ELF-1 (cell line): ENCODE measurements at regions not wholly inside any gene's neighbourhood (a gene's known extent, or its start where the extent isn't known, plus 50 kb on each side); places are given as distances from the start of the nearest gene placed in this dataset.

ENCODE experiments used
- DNase-seq: peaks from one replicate; pipeline ENCODE4 v3.0.0-alpha.2; 2016; ENCODE audit warnings: low read depth, low spot score

- no peak for DNase-seq
Observed at GRCh38 chr2:126826491-126826890, 72.2 kb upstream of the TEX51 start.

DNA sequence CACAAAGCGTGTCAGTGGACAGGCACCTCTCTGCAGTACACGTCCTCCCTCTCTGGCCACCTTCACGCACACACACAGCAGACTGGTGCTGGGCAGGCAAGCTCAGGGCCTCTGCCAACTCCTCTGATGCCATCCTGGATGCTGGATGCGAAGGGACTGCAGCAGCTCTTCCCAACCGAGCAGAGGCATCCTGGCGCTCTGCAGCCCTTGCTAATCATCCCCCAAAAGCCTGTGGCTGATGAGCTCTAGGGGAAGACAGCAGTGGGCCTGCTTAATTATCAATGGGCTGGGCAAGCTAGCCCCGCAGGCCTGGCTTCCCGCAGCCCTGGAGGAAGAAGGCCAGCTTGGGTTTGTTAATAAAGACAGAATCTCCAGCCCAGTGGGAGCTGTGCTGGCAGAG, 71.3 kb upstream of the TEX51 start:
- DNase-seq = peak; percentile 60

DNA sequence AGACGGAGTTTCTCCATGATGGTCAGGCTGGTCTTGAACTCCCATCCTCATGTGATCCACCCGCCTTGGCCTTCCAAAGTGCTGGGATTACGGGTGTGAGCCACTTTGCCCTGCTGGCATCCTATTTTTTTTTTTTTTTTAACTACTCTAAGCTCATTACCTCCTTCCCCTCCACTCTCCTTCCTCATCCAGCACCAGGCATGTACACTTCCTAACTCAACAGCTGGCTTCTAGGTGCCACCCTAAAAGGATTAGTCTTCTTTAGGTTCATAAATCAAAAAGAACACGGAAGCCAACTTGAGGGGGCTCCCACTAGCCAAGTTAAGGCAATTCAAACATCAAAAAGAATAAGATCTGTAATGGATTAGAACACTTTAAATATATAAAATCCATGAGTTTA, 70.6 kb upstream of the TEX51 start:
- DNase-seq = no peak

DNA sequence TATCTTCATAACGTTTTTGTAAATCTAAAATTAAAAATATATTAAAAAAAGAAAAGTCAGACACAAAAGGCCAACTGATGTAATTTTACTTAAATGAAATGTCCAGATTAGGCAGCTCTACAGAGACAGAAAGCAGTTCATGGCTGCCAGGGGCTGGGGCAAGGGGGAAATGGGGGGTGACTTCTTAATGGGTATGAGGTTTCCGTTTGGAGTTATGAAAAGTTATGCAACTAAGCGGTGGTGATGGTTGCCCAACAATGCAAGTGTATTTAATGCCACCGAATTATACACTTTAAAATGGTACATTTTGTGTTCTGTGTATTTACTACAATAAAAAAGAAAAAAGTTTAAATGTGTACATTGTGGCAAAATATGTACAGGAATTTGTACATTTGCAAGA, 70.2 kb upstream of the TEX51 start:
- no peak for DNase-seq

GRCh38 chr2:126831234-126832005, 67.3 kb upstream of the TEX51 start:
- DNase-seq = peak; percentile 50

- DNase-seq = no peak
Observed at GRCh38 chr2:126832014-126832413, 66.7 kb upstream of the TEX51 start.

DNA sequence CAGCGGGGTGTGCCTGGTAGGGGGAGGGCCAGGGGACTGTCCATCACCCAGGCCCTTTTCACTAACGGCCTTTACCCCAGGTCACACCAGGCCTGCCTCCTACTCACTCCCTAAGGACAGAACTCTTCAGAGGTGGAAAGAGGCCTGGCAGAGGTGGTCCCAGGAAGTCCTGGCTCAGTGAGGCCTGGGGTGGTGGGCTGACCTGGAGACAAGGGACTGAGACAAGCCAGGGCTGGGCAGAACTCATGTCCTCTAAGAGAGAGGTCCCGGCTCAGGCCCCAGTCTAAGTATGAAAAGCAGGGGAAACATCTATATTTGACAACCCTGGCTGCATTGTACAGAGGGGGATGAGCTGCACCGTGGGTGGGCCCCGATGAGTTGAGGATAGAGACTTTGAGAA, 65.9 kb upstream of the TEX51 start:
- DNase-seq = no peak

DNA sequence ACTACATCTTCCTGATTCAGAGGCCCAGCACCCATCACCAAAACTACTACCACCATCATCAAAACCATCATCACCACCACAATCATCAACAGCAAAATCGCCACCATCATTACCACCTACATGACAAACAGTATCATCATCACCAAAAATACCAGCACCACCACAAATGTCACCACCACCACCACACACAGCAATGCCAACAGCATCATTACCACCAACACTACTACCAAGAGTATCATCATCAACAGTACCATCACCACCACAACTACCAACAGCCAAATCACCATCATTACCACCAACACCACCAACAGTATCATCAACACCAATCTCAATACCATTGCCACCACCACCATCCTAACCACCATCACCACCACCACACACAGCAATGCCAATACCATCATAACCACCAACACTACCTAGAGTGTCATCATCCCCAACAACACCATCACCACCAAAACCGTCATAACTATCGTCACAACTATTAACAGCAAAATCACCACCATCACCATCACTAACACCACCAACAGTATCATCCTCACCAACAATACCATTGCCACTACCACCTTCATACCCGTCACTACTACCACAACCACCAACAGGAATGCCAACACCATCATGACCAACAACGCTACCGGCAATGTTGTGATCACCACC, 64.6 kb upstream of the TEX51 start:
- no peak for DNase-seq

DNA sequence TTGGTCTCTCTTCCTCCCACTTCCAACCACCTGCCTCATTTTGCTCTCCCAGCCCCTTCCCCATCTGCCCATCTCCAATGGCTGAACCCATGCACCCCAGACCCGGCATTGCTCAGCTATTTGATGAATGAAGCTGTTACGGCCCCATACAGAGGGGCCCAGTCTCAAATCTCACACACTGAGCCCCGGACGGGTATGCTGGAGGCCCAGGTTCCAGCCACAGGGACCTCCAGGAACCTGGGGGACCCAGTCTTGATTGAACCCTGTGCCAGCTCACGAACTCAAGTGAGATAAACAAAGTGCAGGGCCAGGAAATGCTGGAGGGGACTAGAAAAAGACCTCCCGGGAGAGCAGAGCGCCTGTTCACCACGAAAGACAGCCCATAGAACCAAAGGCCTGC, 63.4 kb upstream of the TEX51 start:
- DNase-seq = no peak

GRCh38 chr2:126835831-126836230, 62.9 kb upstream of the TEX51 start:
- DNase-seq = no peak

GRCh38 chr2:126836761-126837679, 61.7 kb upstream of the TEX51 start:
- DNase-seq = no peak

GRCh38 chr2:126837966-126838715, 60.5 kb upstream of the TEX51 start:
- no peak for DNase-seq

DNA sequence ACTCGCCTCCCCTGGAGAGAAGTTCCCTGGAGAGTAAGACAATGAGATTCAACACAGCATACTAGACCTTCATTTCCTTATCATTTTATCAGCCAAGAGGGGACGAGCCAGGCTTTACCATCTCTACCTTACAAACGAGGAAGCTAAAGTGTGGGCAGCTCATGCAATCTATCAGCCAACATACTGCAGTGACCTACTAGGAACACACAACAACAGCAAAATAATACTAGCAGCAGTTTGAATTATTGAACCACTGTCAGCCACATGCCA, 60.0 kb upstream of the TEX51 start:
- DNase-seq = no peak

DNA sequence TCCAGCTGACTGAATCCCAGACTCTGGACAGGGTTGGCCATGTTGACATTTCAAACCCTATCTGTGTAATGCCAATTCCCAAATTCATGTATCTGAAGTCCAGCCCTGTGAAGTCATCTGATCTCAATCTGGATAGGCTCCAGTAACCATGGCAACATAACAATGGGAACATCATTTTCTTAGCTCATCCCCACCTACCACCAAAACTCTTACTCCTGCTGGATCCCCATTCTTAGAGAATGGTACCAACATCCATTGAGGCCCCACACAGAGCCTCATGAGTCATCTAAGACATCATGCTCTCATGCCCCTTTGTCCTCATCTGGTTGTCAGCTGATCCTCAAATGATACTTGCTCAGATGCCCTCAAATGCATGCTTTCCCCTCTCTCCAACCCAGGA, 58.9 kb upstream of the TEX51 start:
- no peak for DNase-seq

- no peak for DNase-seq
Observed at GRCh38 chr2:126843081-126843480, 55.6 kb upstream of the TEX51 start.

DNA sequence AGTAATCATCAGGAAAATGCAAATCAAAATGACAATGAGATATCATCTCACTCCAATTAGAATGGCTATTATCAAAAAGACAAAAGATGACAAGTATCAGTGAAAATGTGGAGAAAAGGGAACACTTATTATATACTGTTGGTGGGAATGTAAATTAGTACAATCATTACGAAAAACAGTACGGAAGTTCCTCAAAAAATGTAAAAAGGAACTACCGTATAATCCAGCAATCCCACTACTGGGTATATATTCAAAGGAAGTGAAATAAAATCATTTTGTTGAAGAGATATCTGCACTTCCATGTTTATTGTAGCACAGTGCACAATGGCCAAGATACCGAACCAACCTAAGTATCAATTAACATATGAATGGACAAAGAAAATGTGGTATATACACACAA, 52.4 kb upstream of the TEX51 start:
- DNase-seq = no peak
